GM19240 (cell line): ENCODE measurements at regions not wholly inside any gene's neighbourhood (a gene's known extent, or its start where the extent isn't known, plus 50 kb on each side); places are given as distances from the start of the nearest gene placed in this dataset.
"Not testable (repeated sequence)": the region's sequence is repeated elsewhere in the genome, so short reads cannot be mapped to it uniquely, and the experiment has no call there.

Experiments used
- DNase-seq: peaks from one replicate; pipeline ENCODE4 v3.0.0; 2011; ENCODE audit warnings: low spot score; ENCODE audit not compliant: insufficient read length

GRCh38 chr15:96891046-96891445 is 560.5 kb downstream of the NR2F2 start:
- no peak for DNase-seq

GRCh38 chr15:96893159-96893906 is 562.8 kb downstream of the NR2F2 start:
- DNase-seq, result no peak

- DNase-seq, result no peak
These were observed 564.2 kb downstream of the NR2F2 start for GRCh38 chr15:96894659-96895058.

GRCh38 chr15:96896766-96897165 is 566.3 kb downstream of the NR2F2 start:
- DNase-seq, result no peak

GRCh38 chr15:96914081-96914480 is 583.6 kb downstream of the NR2F2 start:
- DNase-seq, result no peak

- DNase-seq, result no peak
These were observed 586.2 kb downstream of the NR2F2 start for GRCh38 chr15:96916750-96917149.

GRCh38 chr15:96924570-96924969 is 594.1 kb downstream of the NR2F2 start:
- no peak for DNase-seq

- DNase-seq, result no peak
These were observed 617.1 kb downstream of the NR2F2 start for GRCh38 chr15:96947296-96948229.

GRCh38 chr15:96948981-96949380 is 618.5 kb downstream of the NR2F2 start:
- DNase-seq, result no peak

- no peak for DNase-seq
These were observed 628.2 kb downstream of the NR2F2 start for GRCh38 chr15:96958721-96959120.

- no peak for DNase-seq
These were observed 629.0 kb downstream of the NR2F2 start for GRCh38 chr15:96959501-96959900.

- no peak for DNase-seq
These were observed 630.4 kb downstream of the NR2F2 start for GRCh38 chr15:96960711-96961480.

- no peak for DNase-seq
These were observed 636.1 kb downstream of the NR2F2 start for GRCh38 chr15:96966554-96966953.

GRCh38 chr15:96969732-96970710 is 639.5 kb downstream of the NR2F2 start:
- no peak for DNase-seq

- no peak for DNase-seq
These were observed 641.7 kb downstream of the NR2F2 start for GRCh38 chr15:96972201-96972600.

GRCh38 chr15:96974761-96975160 is 644.3 kb downstream of the NR2F2 start:
- no peak for DNase-seq

- DNase-seq, result no peak
These were observed 647.4 kb downstream of the NR2F2 start for GRCh38 chr15:96977886-96978285.

- no peak for DNase-seq
These were observed 648.5 kb downstream of the NR2F2 start for GRCh38 chr15:96978937-96979473.

- DNase-seq, result not testable (repeated sequence)
These were observed 653.7 kb downstream of the NR2F2 start for GRCh38 chr15:96984121-96984671.

- no peak for DNase-seq
These were observed 662.3 kb downstream of the NR2F2 start for GRCh38 chr15:96992817-96993216.
